DMS 273 (cell line): ENCODE measurements at regions not wholly inside any gene's neighbourhood (a gene's known extent, or its start where the extent isn't known, plus 50 kb on each side); places are given as distances from the start of the nearest gene placed in this dataset.
"Not testable (repeated sequence)": the region's sequence is repeated elsewhere in the genome, so short reads cannot be mapped to it uniquely, and the experiment has no call there.

Experiments
- DNase-seq: peaks from one replicate; lab custom pipeline; 2025; ENCODE audit not compliant: unreplicated experiment; lab: John Stamatoyannopoulos, UW

DNA sequence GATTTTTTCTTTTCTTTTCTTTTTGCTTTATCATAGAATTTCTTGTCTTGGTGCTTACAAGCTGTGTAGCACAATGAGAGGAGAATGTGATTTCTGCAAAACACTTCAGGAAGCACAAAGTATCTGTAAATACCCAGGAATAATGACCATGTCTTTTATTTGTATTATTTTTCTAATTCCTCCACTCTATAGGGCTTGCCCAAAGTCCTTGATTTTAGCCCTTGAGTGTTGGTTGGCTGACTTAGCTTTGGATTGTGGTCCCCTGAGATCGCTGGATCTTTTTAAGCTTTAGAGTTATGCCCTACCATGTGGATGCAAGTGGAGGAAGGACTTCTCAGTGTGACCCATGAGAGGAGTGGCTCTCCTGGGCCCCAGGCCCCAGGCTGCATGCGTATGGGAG is 52.2 kb downstream of the HOXC4 start:
- DNase-seq = not testable (repeated sequence)

DNA sequence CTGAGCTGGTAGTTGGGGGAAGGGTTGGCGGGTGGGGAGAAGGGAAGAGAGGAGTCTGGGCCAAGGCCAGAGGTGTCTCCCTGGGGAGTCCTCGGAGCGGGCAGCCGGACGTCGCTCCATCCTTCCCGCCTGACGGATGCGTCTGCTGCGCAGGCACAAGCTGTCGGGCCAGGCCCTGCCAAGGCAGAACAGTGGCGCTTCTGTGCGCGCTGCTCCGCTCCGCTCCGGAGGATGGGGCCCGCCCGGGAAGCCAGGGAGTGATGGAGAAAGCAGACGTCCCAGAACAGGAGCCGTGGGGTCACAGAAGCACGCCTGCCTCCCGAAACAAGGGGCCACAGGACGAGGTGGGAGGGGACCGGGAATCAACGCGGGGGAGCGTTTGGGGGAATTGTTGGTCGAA is 52.6 kb downstream of the HOXC4 start:
- peak; percentile 59 for DNase-seq

DNA sequence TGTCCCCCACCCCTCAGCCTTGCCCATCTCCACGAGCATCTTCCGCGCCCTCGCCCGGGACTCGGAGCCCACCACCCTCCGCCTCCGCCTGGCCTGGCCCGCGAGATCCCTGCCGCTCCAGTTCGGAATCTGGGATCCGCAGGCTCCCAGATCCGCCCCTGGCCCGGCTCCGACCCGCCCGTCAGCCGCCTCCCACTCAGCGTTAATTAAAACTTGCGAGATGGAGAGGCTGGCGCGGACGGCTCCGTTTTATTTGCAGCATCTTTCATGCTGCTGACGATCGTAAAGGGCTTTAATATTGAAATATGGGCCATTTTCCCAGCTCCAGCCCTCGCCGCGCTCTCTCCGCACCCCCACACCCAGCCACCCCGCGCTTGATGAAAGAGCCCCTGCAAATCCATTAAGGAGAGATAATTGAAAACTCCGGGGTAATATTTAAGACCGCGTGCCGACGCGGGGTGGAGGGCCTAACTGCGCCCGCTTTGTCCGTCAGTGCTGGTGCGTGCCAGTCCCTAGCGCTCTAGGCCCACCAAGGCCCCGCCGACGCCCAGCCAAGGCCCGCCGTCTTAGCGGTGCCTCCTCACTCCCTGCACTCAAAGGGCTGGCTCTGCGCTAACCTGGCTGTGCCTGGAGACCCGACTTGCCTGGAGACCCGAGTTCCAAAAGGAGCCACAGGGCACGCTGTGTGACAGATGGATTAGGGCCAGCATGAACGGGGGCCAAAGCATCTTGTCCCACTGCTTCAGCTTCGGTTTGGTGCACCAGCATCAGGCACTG is 53.4 kb downstream of the HOXC4 start:
- not testable (repeated sequence) for DNase-seq

DNA sequence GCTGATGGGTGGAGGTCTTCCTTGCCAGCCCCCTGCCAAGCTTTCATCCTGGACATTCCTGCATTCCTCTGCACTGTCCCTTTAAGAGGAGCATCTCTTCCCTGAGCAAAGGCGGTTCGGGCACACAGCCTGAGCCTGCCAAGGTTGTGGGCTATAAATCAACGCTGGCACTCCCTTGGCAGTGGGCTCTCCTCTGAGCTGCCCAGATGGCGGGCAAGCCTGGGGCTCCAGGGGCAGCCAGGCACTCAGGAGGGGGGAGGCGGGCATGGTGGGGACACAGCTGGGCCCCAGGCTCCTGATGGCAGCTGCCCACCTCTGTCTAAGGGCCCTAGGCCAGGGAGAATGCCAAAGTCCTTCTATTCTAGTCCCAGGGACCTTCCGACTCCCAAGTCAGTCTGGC is 58.7 kb downstream of the HOXC4 start:
- DNase-seq = peak; percentile 89

DNA sequence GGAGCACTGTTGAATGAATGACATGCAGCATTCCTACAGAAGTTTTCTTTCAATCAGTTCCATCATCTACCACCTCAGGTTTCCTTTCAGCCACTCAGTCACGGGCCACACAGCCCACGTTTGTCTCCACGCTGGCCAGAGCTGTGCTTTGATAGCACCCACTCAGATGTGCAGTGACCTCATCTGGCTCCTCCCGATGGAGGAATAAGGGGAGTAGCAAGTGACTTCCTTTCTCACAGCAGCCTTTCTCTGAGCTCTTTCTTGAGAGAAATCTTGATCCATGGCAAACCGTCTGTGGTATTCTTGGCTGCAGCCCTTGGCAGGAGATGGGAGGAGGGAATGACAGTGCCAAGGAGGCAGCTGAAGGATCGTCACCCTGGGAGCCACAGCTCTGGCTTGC is 62.4 kb downstream of the HOXC4 start:
- DNase-seq = not testable (repeated sequence)

DNA sequence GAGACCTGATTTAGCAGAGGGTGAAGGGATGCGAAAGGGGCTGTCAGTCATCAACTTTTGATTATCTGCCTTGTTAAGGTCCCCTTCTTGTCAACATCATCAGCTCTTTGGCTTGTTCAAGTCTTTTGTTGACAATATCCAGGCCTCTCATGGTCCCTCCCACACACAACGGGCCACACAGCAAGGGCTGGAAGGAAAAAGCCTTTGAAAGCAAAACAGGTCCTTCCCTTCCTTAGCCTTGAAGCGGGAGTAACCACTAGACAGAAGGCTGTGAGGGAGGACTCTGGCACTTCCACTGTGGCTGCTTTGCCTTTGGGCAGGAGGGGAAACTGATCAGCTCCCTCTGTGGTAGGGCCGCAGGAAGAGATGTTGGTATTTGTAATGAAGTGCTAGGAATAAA is 63.8 kb downstream of the HOXC4 start:
- DNase-seq = not testable (repeated sequence)

DNA sequence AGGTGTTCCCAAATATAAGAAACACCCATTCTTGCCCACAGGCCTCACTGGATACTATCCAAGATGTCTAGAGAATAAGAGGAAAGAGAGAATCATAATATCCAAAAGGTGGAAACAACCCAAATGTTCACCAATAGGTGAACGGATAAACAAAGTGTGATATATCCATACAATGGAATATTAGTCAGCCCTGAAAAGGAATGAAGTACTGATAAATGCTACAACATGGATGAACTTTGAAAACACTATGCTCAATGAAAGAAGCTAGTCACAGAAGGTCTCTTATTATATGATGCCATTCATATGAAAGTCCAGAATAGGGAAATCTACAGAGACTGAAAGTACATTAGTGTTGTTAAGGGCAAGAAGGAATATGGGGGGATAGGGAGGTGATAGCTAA is 65.4 kb downstream of the HOXC4 start:
- not testable (repeated sequence) for DNase-seq

DNA sequence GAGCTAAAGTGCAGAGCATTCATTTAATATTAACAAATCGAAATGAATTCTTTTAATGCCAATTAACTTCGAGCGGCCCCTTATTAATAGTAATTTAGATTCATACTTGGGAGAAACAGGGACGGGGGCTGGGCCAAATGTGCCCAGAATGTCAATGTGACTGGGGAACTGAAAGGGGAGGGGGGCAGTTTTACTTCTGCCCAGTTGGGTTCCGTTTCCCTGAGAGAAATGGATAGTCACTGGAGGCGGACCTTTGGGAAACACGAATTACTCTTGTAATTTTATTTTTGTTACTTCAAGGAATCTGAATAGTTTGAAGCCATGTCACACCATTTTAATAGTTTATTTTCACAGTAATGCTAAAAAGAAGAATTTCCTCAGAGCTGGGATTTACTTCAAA is 64.8 kb downstream of the SMUG1 start:
- not testable (repeated sequence) for DNase-seq

DNA sequence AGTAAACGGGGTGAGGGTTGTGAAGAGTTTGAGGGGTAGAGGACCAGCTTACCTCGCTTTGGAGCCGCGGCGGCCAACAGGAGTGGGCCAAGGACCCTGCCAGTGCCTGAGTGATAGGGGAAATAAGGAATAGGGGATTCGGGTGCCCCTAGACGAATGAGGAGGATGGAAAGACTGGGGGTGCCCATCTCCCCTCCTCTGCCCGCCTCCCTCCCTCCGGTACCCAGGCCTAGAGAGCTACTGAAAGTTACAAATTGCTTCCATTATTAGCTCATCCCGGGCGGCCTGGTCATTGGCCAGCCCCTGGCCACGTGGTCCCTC is 63.1 kb downstream of the SMUG1 start:
- not testable (repeated sequence) for DNase-seq

DNA sequence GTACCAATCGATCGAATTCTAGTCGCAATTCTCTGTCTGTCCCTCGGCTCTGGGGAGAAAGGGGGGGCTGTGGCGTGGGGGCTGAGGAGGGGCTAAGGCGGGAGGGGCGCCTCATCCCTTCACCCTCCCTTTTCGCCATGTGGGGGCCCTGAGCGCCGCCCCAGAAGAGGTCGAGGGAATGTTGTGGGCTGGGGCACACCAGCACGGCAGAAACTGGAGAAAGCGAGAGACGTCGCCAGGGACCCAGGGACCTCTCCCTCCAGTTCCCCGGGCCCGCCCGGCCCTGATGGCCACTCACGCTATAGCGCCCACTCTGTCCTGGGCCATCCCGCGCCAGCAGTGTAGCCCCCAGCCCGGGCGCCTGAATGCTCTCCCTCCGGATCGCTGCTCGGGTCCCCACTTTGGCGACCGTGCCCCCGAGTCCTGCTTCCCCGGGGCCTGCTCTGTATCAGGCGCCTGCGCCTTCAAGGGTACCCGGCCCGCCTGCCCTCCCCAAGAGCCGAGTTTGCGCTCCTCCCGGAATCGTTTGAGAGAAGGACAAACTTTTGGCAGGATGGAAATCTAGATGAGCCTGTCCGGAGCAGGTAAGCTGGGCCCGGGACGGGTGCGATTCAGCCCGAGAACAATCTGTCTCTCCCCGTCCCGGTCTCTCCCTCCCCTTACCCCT is 62.6 kb downstream of the SMUG1 start:
- DNase-seq = peak; percentile 35

DNA sequence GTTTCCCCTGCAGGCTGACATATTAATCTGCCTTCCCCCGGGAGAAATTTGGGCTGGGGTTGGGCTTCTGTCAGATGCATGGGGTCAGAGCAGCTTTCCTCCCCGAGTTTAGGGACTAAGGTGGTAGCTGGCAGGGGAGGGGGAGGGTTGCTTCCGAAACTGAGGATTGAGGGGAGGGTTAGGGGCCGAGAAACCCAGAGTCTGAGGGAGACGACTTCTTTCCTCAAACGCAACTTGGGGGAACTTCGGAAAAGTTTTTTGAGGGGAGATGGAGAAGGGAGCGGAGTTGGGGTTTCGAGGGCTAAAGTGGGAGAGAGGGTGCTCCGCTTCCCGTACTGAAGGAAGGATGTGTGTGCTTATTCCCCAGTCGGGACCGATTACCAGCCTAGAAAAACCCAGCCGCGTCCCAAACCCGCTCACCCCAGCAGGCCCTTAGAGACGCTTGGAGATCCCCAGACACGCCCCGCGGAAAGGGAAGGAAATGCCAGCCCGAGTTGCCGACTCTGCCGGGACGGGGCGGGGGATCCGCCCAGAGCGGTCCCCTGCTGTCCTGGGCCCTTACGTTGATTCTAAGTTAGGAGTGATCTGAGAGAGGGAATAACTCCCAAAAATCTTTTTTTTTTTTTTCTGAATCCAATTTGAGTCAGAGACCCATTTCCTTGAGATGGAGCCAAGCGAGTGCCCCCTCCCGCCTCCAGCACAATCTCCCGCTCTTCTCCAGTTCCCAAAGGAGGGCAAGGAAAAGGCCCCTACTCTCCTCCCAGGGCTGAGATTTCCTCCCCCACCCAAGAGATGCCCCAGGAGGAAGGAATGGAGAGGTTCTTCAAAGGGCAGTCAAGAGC is 61.9 kb downstream of the SMUG1 start:
- peak; percentile 45 for DNase-seq

DNA sequence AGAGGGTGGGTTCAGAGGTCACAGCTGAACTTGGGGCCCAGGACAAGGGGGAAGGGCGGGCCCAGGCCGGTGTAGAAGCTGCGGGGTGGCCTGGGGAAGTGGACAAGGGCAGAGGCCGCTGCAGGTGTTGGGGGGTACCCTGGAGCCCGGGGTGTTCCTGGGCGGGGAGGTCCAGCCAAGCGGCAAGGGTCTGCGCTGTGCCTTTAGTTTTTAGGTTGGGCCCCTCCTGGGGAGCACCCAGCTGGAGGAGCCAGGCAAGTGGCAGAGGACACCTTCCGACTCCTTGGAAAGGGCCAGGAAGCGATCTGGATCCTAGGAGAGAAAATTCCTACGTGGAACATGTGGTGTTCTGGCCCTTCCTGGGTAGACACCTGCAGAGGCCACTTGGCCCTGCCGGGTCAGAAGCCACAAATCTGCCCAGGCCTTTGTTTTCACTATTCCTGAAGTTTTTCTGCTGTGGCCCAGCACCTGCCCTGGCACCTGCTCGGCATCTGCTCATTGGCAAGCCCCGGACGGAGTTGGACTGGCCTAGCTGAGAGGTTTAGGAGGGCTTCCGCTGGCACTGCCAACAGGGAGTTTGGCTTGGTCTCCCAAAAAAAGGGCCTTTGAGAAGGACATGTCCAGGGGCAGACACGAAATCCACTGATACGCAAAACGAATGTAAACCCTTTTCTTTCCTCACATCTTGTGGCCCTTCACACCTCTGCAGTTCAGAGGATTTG is 61.1 kb downstream of the SMUG1 start:
- DNase-seq = no peak

DNA sequence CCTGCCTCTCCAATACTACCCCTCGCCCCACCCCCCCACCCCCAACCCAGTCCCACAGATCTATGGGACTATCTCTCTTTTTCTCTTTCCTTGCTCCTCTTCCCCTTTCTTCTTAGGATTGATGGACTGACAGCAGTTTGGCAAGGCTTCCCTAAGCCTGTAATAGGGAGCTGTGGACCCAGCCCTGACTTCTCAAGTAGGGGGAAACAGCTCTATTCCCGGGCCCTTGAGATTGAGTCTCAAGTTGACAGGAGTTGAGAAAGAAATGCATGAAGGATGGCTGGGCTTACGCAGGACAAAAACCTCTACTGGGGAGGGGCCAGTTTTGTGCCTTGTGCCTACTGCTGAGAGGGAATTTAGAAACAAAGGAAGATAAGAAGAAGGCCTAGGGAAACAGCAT is 60.4 kb downstream of the SMUG1 start:
- DNase-seq = no peak

DNA sequence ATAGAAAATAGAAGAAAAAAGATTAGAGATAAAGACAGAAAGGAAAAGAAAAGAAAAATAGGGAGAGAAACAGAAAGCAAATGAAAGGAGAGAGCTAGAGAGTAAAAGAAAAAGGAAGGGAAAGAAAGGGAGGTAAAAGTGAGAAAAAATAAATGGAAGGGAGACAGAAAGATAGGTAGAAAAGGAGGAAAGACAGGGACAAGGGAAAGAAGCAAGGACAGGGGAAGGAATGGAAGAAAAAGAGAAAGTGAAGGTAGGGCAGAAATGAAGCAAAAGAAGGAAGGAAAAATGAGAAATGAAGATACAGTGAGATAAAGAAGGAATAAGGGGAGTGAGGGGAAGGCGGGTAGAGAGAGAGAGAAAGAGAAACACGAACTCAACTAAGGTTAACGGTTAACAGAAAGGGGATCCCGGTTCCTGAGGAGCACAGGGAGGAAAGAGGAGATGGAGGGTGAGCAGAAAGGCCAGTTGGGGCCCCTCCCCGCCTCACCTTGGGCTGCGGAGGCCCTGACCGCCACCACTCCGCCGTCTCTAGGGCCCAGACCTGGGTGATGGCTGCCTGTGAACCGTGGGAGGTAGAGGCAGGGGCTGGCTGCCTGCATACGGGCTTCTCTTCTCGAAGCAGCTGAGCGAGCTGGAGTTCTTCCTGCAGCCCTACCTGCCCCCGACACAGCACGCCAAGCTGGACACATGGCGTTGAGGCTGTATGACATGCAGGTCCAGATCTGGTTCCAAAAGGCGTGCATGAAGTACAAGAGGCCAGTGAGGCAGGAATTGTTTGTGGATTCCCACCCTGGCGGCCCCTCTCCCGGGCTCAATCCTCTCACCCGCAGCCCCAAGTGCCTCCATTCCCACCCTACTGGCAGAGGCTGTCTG is 59.5 kb downstream of the SMUG1 start:
- DNase-seq = no peak
